Large intestine (tissue), 3 donors: ENCODE measurements at regions not wholly inside any gene's neighbourhood (a gene's known extent, or its start where the extent isn't known, plus 50 kb on each side); places are given as distances from the start of the nearest gene placed in this dataset.

Experiments
- DNase-seq, 2 donors: peaks; one replicate each; pipeline versions ENCODE4 v3.0.0 to v3.0.0-alpha.2; 2013
- H3K27ac ChIP-seq: one replicate; pipeline ENCODE4 v1.5.1; 2013; ENCODE audit warnings: low read length
- H3K27me3 ChIP-seq: 2 replicates; pipeline ENCODE4 v1.6.1; 2013; ENCODE audit warnings: low read length; ENCODE audit not compliant: control insufficient read depth, insufficient read depth
- H3K36me3 ChIP-seq: 2 replicates; pipeline ENCODE4 v1.6.1; 2013; ENCODE audit warnings: low read length; ENCODE audit not compliant: control insufficient read depth, insufficient read depth
- H3K4me1 ChIP-seq: one replicate; pipeline ENCODE4 v1.6.1; 2013; ENCODE audit warnings: low read length; ENCODE audit not compliant: control insufficient read depth, insufficient read depth
- H3K4me3 ChIP-seq: one replicate; pipeline ENCODE4 v1.5.1; 2013; ENCODE audit warnings: low read length
- H3K9me3 ChIP-seq: one replicate; pipeline ENCODE4 v1.6.1; 2013; ENCODE audit warnings: mild to moderate bottlenecking, low read depth, low read length, moderate library complexity; ENCODE audit not compliant: control insufficient read depth
- WGBS: methylation state at CpG from one replicate; pipeline ENCODE4 v1.1.5; 2013; ENCODE audit warnings: low lambda C conversion rate; ENCODE audit not compliant: insufficient coverage; 5-methylcytosine and 5-hydroxymethylcytosine counted together

DNA sequence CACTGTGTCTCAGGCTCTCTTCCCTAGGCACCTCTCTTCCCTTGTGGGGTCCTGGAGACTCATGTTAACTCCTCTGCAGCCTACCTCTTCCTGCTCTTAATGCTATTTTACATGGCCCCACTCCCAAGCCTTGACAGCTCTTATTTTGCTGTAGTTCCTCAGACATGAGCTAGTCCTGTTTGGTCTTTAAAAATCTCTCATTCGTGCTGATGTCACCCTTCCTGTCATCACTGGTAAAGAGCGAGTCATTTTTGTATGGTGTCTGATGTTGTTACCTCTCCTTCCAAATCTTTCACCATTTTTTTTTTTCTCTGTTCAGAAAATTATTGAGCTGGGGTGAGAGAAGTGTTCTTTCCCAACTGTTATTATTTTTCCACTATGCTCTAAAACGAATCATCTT, 84.8 kb upstream of the ZBED5 start:
- Histone ChIP-seq H3K27me3 (no peaks in the 10 kb centered on the region), H3K4me1 (peaks cover under 1% of the 10 kb centered on the region), H3K36me3 (no peaks in the 10 kb centered on the region), H3K27ac (no peak overlapping the region), H3K9me3 (no peaks in the 10 kb centered on the region), H3K4me3 (no peak overlapping the region)
- WGBS: 90% methylated on average over 3 of the region's 3 CpGs
- DNase-seq: no peak

DNA sequence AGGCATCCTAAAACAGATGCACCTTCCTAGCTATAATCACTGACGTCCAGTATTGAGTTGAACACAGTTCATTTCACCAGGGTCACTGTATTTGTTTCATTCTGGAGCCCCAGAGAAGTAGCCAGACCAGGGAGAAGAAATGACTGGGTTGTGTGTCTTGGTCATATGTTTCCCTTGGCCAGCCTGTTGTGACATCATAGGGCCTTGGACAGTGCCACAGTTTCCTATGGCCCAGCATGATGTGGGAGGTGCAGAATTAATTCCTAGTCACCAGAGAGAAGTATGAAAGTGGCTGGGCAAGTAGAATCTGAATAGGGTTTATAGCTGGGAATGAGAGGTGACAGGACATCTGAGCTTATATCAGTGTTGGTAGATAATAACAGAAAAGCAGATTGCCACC, 84.0 kb upstream of the ZBED5 start:
- no peak overlapping the region for H3K4me3 ChIP-seq
- H3K27ac ChIP-seq: no peak overlapping the region
- no peak for DNase-seq
- WGBS: 100% methylated on average over 1 of the region's 1 CpG
- H3K9me3 ChIP-seq: no peaks in the 10 kb centered on the region
- H3K27me3 ChIP-seq: no peaks in the 10 kb centered on the region
- H3K4me1 ChIP-seq: peaks cover 3% of the 10 kb centered on the region
- no peaks in the 10 kb centered on the region for H3K36me3 ChIP-seq

DNA sequence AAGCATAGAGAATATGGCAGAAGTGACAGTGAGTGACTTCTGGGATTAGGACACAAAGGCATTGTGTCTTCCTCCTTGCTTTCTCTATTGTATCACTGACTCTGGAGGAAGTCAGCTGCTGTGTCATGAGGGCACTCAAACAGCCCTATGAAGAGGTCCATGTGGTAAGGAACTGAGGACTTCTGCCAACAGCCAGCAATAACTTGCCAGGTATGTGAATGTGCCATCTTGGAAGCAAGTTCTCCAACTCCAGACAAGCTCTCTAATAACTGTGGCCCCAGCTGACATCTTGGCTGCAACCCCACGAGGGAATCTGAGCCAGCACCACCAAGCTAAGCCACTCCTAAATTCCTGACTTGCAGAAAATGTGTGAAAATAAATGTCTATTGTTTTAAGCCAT, 83.6 kb upstream of the ZBED5 start:
- H3K9me3 ChIP-seq: no peaks in the 10 kb centered on the region
- no CpG with 5 or more reads among the region's 1 CpG for WGBS
- no peak for DNase-seq
- H3K27ac ChIP-seq: no peak overlapping the region
- H3K4me3 ChIP-seq: no peak overlapping the region
- no peaks in the 10 kb centered on the region for H3K27me3 ChIP-seq
- no peaks in the 10 kb centered on the region for H3K36me3 ChIP-seq
- peaks cover 3% of the 10 kb centered on the region for H3K4me1 ChIP-seq

DNA sequence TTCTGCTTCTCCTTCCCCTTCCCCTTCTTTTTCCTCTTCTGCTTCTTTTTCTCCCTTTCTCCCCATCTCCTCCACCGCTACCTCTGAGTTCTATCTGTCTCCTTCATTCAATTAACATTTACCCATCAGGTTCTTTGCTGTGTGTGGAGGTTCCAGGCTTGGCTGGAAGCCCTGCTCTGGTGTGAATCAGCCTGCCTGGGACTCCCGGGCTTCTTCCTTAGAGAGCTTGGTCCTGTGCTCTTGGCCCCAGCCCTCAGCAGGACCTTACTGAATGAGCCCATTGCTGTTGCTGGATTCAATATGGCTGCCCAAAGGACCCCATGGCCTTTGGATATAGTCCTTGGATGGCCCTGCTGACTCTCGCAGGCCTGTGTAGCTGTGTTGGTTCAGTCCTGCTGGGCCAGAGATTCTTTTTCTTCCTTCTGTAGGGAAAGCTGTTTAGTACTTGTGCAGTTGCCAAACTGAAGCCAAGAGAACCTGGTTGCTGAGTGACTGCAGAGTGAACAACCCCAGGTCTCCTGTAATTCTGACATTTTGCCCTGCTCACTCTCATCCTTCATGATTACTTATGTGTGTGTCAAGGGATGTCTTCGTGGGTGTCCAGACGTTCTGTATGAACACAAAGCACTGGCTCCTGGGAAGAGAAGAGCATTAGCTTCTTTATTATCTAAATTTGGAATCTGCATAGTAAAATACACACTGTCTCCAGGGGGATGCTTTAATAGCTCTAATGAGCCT, 81.0 kb upstream of the ZBED5 start:
- Histone ChIP-seq H3K9me3 (no peaks in the 10 kb centered on the region), H3K36me3 (no peaks in the 10 kb centered on the region), H3K27ac (no peak overlapping the region), H3K4me3 (no peak overlapping the region), H3K27me3 (no peaks in the 10 kb centered on the region), H3K4me1 (peaks cover 19% of the 10 kb centered on the region)
- no peak for DNase-seq
- 100% methylated on average over 1 of the region's 5 CpGs for WGBS

DNA sequence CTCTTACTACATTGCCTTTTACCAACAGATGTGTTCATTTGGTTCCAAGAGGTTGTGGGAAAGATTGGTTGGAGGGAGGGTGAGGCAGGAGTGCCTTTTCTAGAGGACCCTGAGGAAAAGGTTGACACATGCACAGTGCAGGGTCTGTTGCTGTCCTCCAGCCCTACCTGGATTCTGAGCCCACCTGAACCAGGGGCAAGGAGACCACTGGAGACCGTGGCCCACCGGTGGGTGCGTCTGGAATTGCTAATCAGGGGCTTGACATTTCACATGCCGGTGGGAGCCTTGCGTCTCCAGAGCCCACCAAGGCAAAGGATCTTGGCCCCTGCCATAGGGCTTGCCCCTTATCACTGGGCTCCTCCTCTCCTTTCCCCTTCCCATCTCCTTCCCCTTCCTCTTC, 80.4 kb upstream of the ZBED5 start:
- no peaks in the 10 kb centered on the region for H3K27me3 ChIP-seq
- no peak overlapping the region for H3K4me3 ChIP-seq
- no peaks in the 10 kb centered on the region for H3K9me3 ChIP-seq
- no peak for DNase-seq
- WGBS: no CpG with 5 or more reads among the region's 5 CpGs
- peaks cover 21% of the 10 kb centered on the region for H3K4me1 ChIP-seq
- no peaks in the 10 kb centered on the region for H3K36me3 ChIP-seq
- no peak overlapping the region for H3K27ac ChIP-seq

DNA sequence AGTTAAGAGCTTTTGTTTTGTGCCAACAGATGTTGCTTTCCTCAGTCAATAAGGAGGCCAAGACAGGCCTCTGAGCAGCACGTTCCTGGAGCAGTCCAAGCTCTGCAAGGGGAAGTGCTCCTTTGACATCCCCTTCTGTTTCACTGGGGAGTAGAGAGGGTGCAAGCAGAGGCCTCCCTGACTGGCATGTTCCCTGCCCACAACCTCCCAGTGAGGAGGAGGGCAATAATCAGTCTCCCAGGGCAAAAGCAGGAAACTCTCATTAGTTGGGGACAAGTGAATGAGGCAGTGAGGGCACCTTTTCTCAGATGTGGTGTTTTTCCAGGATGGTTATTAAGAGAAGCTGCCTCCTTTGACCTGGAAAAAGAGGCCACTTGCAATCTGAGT, 79.5 kb upstream of the ZBED5 start:
- Histone ChIP-seq H3K36me3 (no peaks in the 10 kb centered on the region), H3K4me1 (peaks cover 26% of the 10 kb centered on the region), H3K4me3 (no peak overlapping the region), H3K27ac (peak overlapping the region; percentile 49), H3K9me3 (no peaks in the 10 kb centered on the region), H3K27me3 (no peaks in the 10 kb centered on the region)
- DNase-seq: no peak
- WGBS: no CpG with 5 or more reads among the region's 1 CpG

DNA sequence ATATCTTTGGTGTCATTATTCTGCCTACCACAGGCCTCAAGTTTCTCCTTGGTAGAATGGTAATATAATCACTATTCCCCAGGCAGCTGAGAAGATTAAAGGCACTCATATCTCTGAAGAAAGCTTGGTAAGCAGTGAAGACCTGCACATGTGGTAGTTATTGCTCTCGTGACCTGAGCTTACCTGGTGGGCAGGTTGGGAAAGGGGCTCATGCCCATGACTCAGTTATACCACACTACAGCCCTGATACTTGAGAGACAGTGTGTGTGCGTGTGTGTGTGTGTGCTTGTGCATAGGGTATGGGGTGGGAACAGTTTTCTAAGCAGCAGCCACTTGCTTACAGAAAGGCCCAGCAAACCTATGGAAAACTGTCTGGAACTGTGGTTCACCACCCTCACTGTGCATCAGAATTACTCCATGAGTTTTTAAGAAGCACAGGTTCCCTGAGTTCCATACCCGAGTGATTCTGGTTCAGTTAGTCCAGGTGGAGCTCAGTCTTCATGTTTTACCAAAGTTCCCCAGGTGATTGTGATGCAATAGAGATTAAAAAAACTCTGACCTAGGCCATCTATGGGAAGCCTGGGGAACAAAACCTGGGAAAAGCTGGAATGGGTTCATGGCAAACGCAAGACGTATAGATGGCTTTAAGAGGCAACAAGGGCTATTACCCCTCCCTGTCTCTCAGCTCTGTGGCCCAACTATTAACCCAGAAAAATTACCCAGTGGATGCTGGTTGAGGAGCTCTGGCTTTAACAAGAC, 79.0 kb upstream of the ZBED5 start:
- WGBS: no CpG with 5 or more reads among the region's 5 CpGs
- peak overlapping the region; percentile 49 for H3K27ac ChIP-seq
- H3K9me3 ChIP-seq: no peaks in the 10 kb centered on the region
- peak; percentile 70 to 82 for DNase-seq
- H3K27me3 ChIP-seq: no peaks in the 10 kb centered on the region
- peaks cover 30% of the 10 kb centered on the region for H3K4me1 ChIP-seq
- H3K36me3 ChIP-seq: no peaks in the 10 kb centered on the region
- H3K4me3 ChIP-seq: no peak overlapping the region

DNA sequence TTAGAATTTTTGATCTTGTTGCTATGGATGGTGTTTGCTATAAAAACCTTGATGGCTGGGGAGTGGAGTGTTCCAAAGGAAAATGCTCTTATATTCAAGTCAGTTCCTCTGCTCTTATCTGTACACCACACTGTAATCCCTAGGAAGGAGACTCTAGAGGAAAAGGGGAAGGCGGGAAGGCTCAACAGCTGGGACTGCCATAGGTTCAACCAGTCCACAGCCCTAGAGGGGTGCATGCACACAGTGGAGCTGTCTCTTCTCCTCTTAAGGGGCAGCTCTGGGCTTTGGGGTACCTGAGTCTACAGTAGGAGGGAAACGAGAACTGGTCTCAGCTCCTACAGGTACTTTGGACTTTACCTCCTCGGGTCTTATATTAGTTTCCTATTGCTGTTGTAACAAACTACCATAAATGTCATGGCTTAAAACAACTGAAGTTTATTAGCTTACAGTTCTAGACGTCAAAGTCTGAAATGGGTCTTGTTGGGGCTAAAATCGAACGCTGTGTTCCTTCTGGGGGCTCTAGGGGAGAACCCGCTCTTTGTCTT, 77.2 kb upstream of the ZBED5 start:
- 37% methylated on average over 2 of the region's 7 CpGs for WGBS
- Histone ChIP-seq H3K4me1 (peaks cover 30% of the 10 kb centered on the region), H3K36me3 (no peaks in the 10 kb centered on the region), H3K27ac (peak overlapping the region; percentile 82), H3K9me3 (no peaks in the 10 kb centered on the region), H3K27me3 (peaks cover 2% of the 10 kb centered on the region), H3K4me3 (no peak overlapping the region)
- DNase-seq: peak; percentile 64 to 93

DNA sequence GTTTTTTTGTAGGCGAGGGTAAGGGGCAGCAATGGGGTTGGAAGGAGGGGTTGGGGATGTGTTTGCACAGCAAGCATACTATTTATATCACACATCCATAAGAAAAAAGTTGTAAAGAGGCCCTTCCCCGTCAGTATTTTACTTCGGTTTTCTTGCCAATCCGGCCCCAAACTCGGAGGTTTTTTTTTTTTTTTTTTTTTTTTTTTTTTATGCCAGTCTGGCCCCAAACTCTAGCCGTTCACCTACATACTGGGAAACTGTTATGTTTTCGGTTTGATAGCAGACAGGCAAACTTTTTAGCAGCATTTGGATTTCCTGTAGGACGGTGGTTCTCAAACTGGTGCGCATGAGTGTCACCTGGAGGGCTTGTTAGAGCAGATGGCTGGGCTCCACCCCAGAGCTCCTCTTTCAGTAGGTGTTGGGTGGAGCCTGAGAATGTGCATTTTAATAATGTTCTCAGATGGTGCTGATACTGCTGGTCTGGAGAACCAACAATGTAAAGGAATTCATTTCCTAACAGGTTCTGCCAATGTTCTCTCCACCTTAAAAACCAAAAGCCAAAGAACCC, 76.5 kb upstream of the ZBED5 start:
- Histone ChIP-seq H3K36me3 (no peaks in the 10 kb centered on the region), H3K27ac (peak overlapping the region; percentile 82), H3K4me3 (peak overlapping the region; percentile 30), H3K27me3 (peaks cover 2% of the 10 kb centered on the region), H3K4me1 (peaks cover 30% of the 10 kb centered on the region), H3K9me3 (no peaks in the 10 kb centered on the region)
- WGBS: no CpG with 5 or more reads among the region's 9 CpGs
- peak in 1 of 2 donors; percentile 60 for DNase-seq

DNA sequence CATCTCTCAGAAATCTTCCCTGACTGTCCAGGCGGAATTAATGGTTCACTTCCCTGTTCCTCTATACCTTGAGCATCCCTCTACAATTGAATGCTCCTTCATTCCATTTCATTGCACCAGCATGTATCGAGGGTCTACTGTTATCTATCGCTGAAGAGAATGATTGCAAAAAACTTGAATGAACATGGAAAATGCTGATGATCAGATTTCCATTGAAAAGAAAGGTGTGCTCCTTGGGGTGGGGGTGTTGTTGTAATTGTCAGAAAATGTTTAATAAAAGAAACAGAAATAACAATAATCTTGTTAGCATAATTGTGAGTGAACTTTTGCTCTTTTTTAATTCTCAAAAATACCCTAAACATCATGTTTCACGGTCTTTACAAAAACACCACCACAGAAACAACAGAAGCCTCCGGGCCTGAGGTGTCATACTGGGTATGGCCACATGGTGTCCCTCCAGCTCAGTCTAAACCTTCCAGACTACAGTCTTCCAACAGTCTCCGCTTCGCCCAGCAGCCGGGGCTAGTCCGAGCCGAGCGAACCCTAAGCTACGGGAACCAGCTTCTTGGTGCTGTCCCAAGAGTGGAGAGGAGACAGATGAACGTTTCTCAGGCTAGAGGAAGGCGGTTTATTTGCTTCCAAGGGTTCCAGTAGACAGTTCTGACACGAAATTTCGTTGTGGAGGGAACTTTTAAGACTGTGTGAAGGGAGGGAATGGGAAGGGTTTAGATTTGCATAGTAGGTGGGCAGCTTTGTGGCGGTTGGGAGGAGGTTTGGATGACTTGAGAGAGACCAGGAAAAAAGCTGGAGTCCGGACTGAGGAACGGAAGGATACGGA, 75.8 kb upstream of the ZBED5 start:
- Histone ChIP-seq H3K36me3 (no peaks in the 10 kb centered on the region), H3K4me1 (peaks cover 30% of the 10 kb centered on the region)

More for the DNA sequence above, 75.8 kb upstream of the ZBED5 start:
- Histone ChIP-seq H3K9me3 (no peaks in the 10 kb centered on the region), H3K27ac (peak overlapping the region; percentile 82), H3K4me3 (peak overlapping the region; percentile 30), H3K27me3 (peaks cover 2% of the 10 kb centered on the region)
- peak; percentile 85 to 94 for DNase-seq
- WGBS: 5% methylated on average over 4 of the region's 20 CpGs
